ENCODE measurements at regions not wholly inside any gene's neighbourhood (a gene's known extent, or its start where the extent isn't known, plus 50 kb on each side); places are given as distances from the start of the nearest gene placed in this dataset.
"Not testable (repeated sequence)": the region's sequence is repeated elsewhere in the genome, so short reads cannot be mapped to it uniquely, and the experiment has no call there.

DNA sequence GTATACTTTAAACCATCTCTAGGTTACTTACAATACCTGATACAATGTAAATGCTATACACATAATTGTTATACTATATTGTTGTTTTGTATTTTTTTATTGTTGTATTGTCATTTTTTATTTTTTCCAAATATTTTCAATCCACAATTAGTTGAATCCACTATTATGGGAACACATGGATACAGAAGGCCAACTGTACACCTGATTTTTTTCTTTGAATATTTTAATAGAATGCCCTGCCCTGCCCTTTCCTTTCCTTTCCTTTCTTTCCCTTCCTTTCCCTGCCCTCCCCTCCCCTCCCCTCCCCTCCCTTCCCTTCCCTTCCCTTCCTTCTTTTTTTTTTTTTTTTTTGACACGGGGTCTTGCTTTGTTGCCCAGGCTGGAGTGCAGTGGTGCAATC lies 120.2 kb downstream of the SLC4A3 start:
- no peak overlapping the region for H3K27ac ChIP-seq
- TF ChIP-seq, protein P1, sequence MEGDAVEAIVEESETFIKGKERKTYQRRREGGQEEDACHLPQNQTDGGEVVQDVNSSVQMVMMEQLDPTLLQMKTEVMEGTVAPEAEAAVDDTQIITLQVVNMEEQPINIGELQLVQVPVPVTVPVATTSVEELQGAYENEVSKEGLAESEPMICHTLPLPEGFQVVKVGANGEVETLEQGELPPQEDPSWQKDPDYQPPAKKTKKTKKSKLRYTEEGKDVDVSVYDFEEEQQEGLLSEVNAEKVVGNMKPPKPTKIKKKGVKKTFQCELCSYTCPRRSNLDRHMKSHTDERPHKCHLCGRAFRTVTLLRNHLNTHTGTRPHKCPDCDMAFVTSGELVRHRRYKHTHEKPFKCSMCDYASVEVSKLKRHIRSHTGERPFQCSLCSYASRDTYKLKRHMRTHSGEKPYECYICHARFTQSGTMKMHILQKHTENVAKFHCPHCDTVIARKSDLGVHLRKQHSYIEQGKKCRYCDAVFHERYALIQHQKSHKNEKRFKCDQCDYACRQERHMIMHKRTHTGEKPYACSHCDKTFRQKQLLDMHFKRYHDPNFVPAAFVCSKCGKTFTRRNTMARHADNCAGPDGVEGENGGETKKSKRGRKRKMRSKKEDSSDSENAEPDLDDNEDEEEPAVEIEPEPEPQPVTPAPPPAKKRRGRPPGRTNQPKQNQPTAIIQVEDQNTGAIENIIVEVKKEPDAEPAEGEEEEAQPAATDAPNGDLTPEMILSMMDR (IDR thresholded peaks at IDR 0.05) = no peak
- no peak for TF ChIP-seq ZFX (IDR thresholded peaks at IDR 0.05; ENCODE audit: borderline replicate concordance)

DNA sequence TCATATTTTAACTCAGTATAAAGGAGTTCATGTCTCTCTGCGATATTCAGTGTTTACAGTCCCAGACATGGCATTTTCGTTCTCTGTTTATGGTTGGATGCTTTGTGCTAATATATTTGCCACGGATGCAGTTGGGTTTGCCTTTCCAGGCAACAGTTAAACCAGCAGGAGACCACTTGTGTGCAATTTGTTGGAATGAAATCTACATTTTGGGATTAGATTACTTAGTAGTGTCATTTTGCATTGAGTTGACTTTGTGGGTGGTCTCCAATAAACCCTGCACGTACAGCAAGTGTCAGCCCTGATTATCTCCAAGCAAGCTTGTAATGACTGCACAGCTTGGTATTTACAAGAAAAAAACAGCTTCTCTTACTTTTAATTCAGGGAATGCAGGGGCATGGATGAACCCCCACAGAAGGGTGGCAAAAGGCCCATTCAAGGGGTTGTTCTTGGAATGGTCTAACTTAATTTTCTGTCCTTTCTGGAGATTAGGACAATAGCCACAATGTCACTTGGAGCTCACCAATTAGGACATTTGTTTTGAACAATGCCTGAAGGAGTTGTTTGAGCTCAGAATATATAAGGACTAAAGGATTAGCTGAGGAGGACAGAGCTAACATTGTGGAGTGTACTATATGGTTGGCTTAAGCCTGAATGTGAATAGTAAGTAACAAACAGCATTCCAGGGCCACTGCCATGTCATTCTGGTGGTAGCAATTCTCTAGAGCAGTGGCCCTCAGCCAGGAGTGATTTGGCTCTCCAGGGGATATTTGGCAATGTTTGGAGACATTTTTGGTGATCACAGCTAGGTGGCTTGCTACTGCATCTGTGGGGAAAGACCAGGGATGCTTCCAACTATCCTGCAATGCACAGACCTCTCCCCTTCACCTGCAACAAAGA lies 121.5 kb downstream of the SLC4A3 start:
- H3K27ac ChIP-seq = no peak overlapping the region
- TF ChIP-seq, protein P1 (IDR thresholded peaks at IDR 0.05) = no peak
- no peak for TF ChIP-seq ZFX (IDR thresholded peaks at IDR 0.05; ENCODE audit: borderline replicate concordance)

DNA sequence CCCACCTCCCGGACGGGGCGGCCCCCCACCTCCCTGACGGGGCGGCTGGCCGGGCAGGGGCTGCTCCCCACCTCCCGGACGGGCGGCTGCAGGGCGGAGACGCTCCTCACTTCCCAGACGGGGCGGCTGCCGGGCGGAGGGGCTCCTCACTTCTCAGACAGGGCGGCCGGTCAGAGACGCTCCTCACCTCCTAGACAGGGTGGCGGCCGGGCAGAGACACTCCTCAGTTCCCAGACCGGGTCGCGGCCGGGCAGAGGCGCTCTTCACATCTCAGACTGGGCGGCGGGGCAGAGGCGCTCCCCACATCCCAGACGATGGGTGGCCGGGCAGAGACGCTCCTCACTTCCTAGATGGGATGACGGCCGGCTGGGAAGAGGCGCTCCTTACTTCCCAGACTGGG lies 123.7 kb downstream of the SLC4A3 start:
- H3K27ac ChIP-seq = not testable (repeated sequence)

DNA sequence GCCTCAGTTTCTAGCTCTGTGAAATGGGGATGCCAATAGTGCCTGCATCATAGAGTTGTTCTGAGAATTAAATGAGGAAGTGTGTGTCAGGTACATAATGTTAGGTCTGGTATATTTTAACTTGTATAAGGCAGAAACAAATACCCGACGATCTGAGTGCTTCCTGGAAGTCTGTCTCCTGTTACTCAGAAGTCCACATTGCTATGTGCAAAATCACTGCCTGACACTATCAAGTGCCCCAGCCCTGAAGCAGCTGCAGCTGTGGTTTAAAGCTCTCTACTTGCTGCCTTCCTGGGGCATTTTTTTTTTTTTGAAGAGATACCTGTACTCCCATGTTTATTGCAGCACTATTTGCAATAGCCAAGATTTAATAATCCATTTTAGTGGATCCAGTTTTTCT lies 125.3 kb downstream of the SLC4A3 start:
- no peak for TF ChIP-seq ZFX (IDR thresholded peaks at IDR 0.05; ENCODE audit: borderline replicate concordance)
- TF ChIP-seq, protein P1 (IDR thresholded peaks at IDR 0.05) = no peak
- H3K27ac ChIP-seq = no peak overlapping the region

DNA sequence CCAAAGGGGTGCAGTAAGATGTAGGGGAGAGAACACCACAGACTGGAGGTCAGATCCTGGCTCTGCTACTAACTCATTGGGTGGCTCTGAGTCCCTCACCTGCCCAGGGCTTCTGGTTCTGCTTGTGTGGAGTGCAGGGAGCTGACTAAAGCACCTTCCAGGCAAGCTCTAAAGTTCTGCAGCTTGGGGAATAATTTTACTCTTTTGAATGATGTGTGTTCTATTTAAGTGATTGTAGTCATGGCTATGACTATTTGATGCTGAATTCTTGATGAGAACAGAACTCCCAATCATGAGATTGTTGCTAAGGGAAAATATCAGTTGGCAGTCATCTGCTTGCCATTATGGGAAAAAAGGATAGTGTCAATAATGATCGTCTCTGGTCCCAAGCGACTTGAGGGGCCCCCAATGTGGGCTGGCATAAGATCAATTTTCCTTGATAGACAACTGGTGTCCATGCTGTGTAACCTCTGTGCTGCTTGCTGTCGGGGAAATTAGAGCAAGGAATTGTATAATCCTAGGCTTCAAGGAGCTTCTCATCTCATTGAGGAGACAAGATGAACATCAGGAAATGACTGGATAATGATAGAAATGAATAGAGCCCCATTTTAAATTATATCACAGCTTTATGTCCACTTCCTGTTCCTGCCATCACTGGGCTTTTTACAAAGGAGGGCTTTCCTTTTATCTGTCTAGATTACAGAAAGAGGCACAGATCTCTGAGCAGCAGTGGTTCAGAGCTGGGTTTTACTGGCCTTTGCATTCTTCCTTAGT lies 131.7 kb downstream of the SLC4A3 start:
- no peak overlapping the region for H3K27ac ChIP-seq
- TF ChIP-seq, protein P1 (IDR thresholded peaks at IDR 0.05) = no peak
- no peak for TF ChIP-seq ZFX (IDR thresholded peaks at IDR 0.05; ENCODE audit: borderline replicate concordance)

DNA sequence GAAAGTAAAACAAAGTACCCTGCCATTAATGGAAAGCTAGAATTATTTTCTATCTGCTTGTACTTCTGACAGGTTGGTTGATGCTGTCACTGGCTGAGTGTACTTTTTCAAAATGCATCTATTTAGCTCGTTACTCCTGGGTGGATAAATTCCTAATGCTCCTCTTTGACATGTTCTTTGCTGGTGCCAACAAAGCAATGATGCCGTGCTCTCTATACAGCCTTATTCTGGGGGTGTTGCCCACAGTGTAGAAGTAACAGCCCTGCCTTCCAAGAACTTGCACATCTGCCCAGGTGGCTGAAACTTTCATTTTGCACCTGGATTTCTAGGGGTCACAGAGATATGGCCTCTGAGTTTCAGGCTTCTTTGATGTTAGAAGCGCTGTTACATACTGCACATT lies 132.4 kb downstream of the SLC4A3 start:
- TF ChIP-seq ZFX (IDR thresholded peaks at IDR 0.05; ENCODE audit: borderline replicate concordance) = no peak
- TF ChIP-seq, protein P1 (IDR thresholded peaks at IDR 0.05) = no peak
- no peak overlapping the region for H3K27ac ChIP-seq

DNA sequence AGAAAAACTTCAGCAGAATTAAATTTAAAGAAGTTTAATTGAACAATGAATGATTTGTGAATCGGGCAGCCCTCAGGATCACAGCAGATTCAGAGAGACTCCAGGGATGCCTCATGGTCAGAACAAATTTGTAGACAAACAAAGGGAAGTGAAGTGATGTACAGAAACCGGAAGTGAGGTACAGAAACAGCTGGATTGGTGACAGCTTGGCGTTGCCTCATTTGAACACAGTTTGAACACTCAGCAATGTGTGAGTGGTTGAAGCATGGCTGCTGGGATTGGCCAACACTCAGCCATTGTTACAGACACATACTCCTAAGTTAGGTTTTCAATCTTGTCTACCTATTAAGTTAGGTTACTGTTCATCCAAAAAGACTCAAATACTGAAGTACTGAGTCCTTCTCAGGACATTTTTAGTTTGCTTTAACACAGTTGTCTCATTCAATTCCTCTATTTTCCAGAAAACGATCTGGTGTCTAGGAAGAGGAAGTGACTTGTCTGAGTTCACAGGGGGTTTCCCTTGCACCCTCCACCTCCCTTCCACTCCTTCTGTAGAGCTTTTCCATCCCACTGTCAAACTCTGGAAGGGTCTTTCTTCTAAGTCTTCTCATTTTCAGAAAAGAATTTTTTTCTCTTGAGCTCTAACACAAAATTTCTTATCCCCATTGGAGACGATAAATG lies 137.9 kb downstream of the SLC4A3 start:
- TF ChIP-seq, protein P1 (IDR thresholded peaks at IDR 0.05) = no peak
- TF ChIP-seq ZFX (IDR thresholded peaks at IDR 0.05; ENCODE audit: borderline replicate concordance) = no peak
- H3K27ac ChIP-seq = no peak overlapping the region

All from 22Rv1 (cell line).